Neural cell (in vitro differentiated cells): ENCODE measurements at regions not wholly inside any gene's neighbourhood (a gene's known extent, or its start where the extent isn't known, plus 50 kb on each side); places are given as distances from the start of the nearest gene placed in this dataset.

Source experiments
- H2AFZ ChIP-seq: fragments of 200-600, 300-800 bp; sonication (generic), shearing (Covaris generic); 2 replicates; pipeline ENCODE4 v1.6.0; 2014; ENCODE audit warnings: low read depth, mild to moderate bottlenecking, antibody characterized with exemption, low read length, moderate library complexity
- H3F3A ChIP-seq: fragments of 200-600 bp; shearing (Covaris generic); 2 replicates; pipeline ENCODE4 v1.6.1; 2016; ENCODE audit warnings: mild to moderate bottlenecking, moderate library complexity, mixed read lengths, antibody characterized with exemption, low read length; ENCODE audit not compliant: insufficient read depth, poor library complexity, severe bottlenecking
- H3K27ac ChIP-seq: fragments of 200-600, 300-800 bp; sonication (generic), shearing (Covaris generic); 2 replicates; pipeline ENCODE4 v1.5.1; 2014; ENCODE audit warnings: mild to moderate bottlenecking, low read length, moderate library complexity
- H3K27me3 ChIP-seq: fragments of 300-800, 200-600 bp; sonication (generic), shearing (Covaris generic); 2 replicates; pipeline ENCODE4 v1.6.0; 2014; ENCODE audit warnings: mild to moderate bottlenecking, low read depth, low read length, moderate library complexity; ENCODE audit not compliant: insufficient read depth
- H3K36me3 ChIP-seq: fragments of 300-800, 200-600 bp; sonication (generic), shearing (Covaris generic); 2 replicates; pipeline ENCODE4 v1.5.1; 2014; ENCODE audit warnings: mild to moderate bottlenecking, antibody characterized with exemption, low read length, moderate library complexity; ENCODE audit not compliant: insufficient read depth
- H3K4me2 ChIP-seq: fragments of 300-800, 200-600 bp; sonication (generic), shearing (Covaris generic); 2 replicates; pipeline ENCODE4 v1.6.0; 2014; ENCODE audit warnings: mild to moderate bottlenecking, low read length
- H3K4me3 ChIP-seq: fragments of 300-800, 200-600 bp; sonication (generic), shearing (Covaris generic); 2 replicates; pipeline ENCODE4 v1.5.1; 2014; ENCODE audit warnings: mild to moderate bottlenecking, low read length, moderate library complexity
- H3K79me2 ChIP-seq: fragments of 200-600 bp; shearing (Covaris generic); replicated peaks from 2 replicates; pipeline ENCODE4 v1.6.0; 2014; ENCODE audit warnings: mild to moderate bottlenecking, low read length, moderate library complexity; ENCODE audit not compliant: insufficient read depth
- H3K9ac ChIP-seq: fragments of 300-800, 200-600 bp; sonication (generic), shearing (Covaris generic); 2 replicates; pipeline ENCODE4 v1.6.1; 2016; ENCODE audit warnings: mild to moderate bottlenecking, low read length, mixed read lengths
- H3K9me2 ChIP-seq: fragments of 200-600 bp; shearing (Covaris generic); 2 replicates; pipeline ENCODE4 v1.6.1; 2016; ENCODE audit warnings: mild to moderate bottlenecking, low read length, mixed read lengths; ENCODE audit not compliant: insufficient read depth
- H3K9me3 ChIP-seq: fragments of 200-600, 300-800 bp; sonication (generic), shearing (Covaris generic); 2 replicates; pipeline ENCODE4 v1.6.1; 2016; ENCODE audit warnings: mild to moderate bottlenecking, mixed run types, low read length, moderate library complexity, mixed read lengths
- H4K20me1 ChIP-seq: fragments of 200-600 bp; shearing (Covaris generic); 2 replicates; pipeline ENCODE4 v1.6.1; 2016; ENCODE audit warnings: mild to moderate bottlenecking, mixed run types; ENCODE audit not compliant: insufficient read depth
- EP300 ChIP-seq: fragments of 450-650 bp; conservative IDR thresholded peaks from 2 replicates; pipeline ENCODE4 v1.6.1; 2014; ENCODE audit warnings: antibody characterized with exemption, mild to moderate bottlenecking, moderate library complexity; ENCODE audit not compliant: poor library complexity, severe bottlenecking
- EZH2 ChIP-seq: fragments of 200-600, 300-800 bp; shearing (Covaris generic), sonication (generic); IDR thresholded peaks from 2 replicates; pipeline ENCODE4 v1.6.1; 2014; ENCODE audit warnings: antibody characterized with exemption, low read length, borderline replicate concordance, mild to moderate bottlenecking; ENCODE audit not compliant: insufficient read depth, poor library complexity, severe bottlenecking
- MXI1 ChIP-seq: fragments of 450-650 bp; conservative IDR thresholded peaks from 2 replicates; pipeline ENCODE4 v1.6.1; 2014; ENCODE audit warnings: antibody characterized with exemption, mild to moderate bottlenecking; ENCODE audit not compliant: poor library complexity, severe bottlenecking
- POLR2AphosphoS5 ChIP-seq: IDR thresholded peaks from 2 replicates; pipeline ENCODE4 v1.6.1; 2012
- RAD21 ChIP-seq: fragments of 450-650 bp; conservative IDR thresholded peaks from 2 replicates; pipeline ENCODE4 v1.6.1; 2014; ENCODE audit warnings: antibody characterized with exemption, mild to moderate bottlenecking, moderate library complexity
- SMC3 ChIP-seq: fragments of 450-650 bp; conservative IDR thresholded peaks from 2 replicates; pipeline ENCODE4 v1.6.1; 2014; ENCODE audit warnings: antibody characterized with exemption, mild to moderate bottlenecking, moderate library complexity; ENCODE audit not compliant: poor library complexity
- TAF1 ChIP-seq: IDR thresholded peaks from 2 replicates; pipeline ENCODE4 v1.6.1; 2012; ENCODE audit warnings: low read depth
- TF ChIP-seq, protein P1 (sequence below): IDR thresholded peaks from 2 replicates; pipeline ENCODE4 v1.6.1; 2012; ENCODE audit warnings: borderline replicate concordance
- TF ChIP-seq, protein P2 (sequence below): fragments of 450-650 bp; IDR thresholded peaks from 2 replicates; pipeline ENCODE4 v1.5.1; 2014; ENCODE audit warnings: antibody characterized with exemption, mild to moderate bottlenecking, moderate library complexity; ENCODE audit not compliant: poor library complexity, severe bottlenecking

GRCh38 chr2:19525313-19525712 lies 166.9 kb upstream of the OSR1 start:
- Histone ChIP-seq H2AFZ (no peak overlapping the region), H3K9me2 (no peaks in the 10 kb centered on the region), H3K36me3 (no peaks in the 10 kb centered on the region), H3F3A (no peaks in the 10 kb centered on the region), H4K20me1 (no peaks in the 10 kb centered on the region), H3K9me3 (no peaks in the 10 kb centered on the region), H3K4me3 (no peak overlapping the region), H3K27ac (no peak overlapping the region), H3K27me3 (no peaks in the 10 kb centered on the region), H3K79me2 (no peaks in the 10 kb centered on the region), H3K9ac (no peak overlapping the region), H3K4me2 (no peak overlapping the region)
- TF ChIP-seq, protein P1, sequence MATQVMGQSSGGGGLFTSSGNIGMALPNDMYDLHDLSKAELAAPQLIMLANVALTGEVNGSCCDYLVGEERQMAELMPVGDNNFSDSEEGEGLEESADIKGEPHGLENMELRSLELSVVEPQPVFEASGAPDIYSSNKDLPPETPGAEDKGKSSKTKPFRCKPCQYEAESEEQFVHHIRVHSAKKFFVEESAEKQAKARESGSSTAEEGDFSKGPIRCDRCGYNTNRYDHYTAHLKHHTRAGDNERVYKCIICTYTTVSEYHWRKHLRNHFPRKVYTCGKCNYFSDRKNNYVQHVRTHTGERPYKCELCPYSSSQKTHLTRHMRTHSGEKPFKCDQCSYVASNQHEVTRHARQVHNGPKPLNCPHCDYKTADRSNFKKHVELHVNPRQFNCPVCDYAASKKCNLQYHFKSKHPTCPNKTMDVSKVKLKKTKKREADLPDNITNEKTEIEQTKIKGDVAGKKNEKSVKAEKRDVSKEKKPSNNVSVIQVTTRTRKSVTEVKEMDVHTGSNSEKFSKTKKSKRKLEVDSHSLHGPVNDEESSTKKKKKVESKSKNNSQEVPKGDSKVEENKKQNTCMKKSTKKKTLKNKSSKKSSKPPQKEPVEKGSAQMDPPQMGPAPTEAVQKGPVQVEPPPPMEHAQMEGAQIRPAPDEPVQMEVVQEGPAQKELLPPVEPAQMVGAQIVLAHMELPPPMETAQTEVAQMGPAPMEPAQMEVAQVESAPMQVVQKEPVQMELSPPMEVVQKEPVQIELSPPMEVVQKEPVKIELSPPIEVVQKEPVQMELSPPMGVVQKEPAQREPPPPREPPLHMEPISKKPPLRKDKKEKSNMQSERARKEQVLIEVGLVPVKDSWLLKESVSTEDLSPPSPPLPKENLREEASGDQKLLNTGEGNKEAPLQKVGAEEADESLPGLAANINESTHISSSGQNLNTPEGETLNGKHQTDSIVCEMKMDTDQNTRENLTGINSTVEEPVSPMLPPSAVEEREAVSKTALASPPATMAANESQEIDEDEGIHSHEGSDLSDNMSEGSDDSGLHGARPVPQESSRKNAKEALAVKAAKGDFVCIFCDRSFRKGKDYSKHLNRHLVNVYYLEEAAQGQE, result no peak
- TF ChIP-seq SMC3, result no peak
- TF ChIP-seq POLR2AphosphoS5, result no peak
- TF ChIP-seq EP300, result no peak
- no peak for TF ChIP-seq RAD21
- TF ChIP-seq, protein P2, sequence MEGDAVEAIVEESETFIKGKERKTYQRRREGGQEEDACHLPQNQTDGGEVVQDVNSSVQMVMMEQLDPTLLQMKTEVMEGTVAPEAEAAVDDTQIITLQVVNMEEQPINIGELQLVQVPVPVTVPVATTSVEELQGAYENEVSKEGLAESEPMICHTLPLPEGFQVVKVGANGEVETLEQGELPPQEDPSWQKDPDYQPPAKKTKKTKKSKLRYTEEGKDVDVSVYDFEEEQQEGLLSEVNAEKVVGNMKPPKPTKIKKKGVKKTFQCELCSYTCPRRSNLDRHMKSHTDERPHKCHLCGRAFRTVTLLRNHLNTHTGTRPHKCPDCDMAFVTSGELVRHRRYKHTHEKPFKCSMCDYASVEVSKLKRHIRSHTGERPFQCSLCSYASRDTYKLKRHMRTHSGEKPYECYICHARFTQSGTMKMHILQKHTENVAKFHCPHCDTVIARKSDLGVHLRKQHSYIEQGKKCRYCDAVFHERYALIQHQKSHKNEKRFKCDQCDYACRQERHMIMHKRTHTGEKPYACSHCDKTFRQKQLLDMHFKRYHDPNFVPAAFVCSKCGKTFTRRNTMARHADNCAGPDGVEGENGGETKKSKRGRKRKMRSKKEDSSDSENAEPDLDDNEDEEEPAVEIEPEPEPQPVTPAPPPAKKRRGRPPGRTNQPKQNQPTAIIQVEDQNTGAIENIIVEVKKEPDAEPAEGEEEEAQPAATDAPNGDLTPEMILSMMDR, result no peak
- no peak for TF ChIP-seq MXI1
- no peak for TF ChIP-seq EZH2
- TF ChIP-seq TAF1, result no peak

DNA sequence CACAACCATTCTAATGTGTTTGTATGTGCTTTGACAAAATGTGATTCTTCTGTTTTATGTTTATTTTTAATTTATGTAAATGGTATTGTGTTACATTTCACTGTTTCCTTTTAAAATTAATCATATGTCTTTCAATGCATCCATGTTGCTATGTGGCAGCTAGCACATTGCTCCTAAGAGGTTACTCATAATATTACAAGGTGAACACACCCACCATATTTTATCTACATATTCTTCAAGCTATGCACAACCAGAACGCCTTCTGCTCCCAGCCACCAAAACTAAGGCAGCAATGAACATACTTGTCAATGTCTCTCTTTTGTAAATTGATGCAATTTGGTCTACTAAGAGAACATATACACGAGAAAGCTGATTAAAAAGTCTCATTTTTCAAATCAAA lies 160.6 kb upstream of the OSR1 start:
- no peak overlapping the region for H3K4me3 ChIP-seq
- H3K27ac ChIP-seq, result no peak overlapping the region
- no peaks in the 10 kb centered on the region for H4K20me1 ChIP-seq
- H3F3A ChIP-seq, result no peaks in the 10 kb centered on the region
- no peaks in the 10 kb centered on the region for H3K9me2 ChIP-seq
- no peaks in the 10 kb centered on the region for H3K79me2 ChIP-seq
- H2AFZ ChIP-seq, result no peak overlapping the region
- no peaks in the 10 kb centered on the region for H3K27me3 ChIP-seq
- TF ChIP-seq, protein P2, result no peak
- TF ChIP-seq TAF1, result no peak
- no peak overlapping the region for H3K4me2 ChIP-seq
- H3K9me3 ChIP-seq, result no peaks in the 10 kb centered on the region
- H3K36me3 ChIP-seq, result no peaks in the 10 kb centered on the region
- no peak overlapping the region for H3K9ac ChIP-seq
